GM19468 (cell line): ENCODE measurements at regions not wholly inside any gene's neighbourhood (a gene's known extent, or its start where the extent isn't known, plus 50 kb on each side); places are given as distances from the start of the nearest gene placed in this dataset.

Experiments used
- ATAC-seq: cut with Tn5 transposase; IDR thresholded peaks from one replicate; pipeline ENCODE4 v1.9.1; 2021; ENCODE audit warnings: mild to moderate bottlenecking, moderate library complexity, moderate number of reproducible peaks; ENCODE audit not compliant: unreplicated experiment; ENCODE audit errors: extremely low read depth

DNA sequence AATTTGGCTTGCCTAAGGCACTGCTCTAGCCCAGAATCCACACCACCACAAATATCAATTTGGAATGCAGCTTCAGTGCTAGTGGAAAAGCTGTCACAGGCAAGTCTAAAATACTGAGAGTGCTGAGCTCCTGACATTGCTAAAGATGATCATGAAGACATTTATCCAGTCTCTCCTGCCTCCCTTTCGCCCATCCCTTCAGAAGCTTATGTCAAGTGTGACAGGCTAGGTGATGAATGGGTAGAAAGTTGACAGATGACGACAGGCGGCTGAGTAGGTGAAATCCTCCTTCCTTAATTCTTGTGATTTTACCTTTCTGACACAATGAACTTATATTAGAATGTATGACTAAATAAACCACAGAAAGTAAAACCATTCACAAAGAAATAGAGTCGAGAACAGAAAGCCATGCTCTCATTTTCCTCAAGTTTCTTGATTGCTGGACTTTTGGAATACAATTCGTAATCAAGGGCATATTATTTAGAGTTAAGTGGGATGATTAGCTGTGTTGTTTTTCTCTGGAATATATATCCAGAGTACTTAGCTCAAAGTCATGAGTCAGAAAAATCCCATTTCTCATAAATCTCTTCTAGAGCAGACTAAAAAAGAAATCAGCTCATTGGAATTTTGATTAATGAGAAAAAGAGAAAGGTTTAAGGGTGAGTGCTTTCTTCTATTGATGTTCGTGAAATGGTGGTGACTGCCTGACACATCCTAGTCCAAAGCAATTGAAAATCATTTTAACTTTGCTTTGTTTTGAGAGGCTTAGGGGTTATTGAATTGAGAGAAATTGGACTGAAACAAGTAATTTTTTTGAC lies 1228.2 kb upstream of the CITED2 start:
- no peak for ATAC-seq

GRCh38 chr6:140601021-140601808 lies 1226.8 kb upstream of the CITED2 start:
- no peak for ATAC-seq

DNA sequence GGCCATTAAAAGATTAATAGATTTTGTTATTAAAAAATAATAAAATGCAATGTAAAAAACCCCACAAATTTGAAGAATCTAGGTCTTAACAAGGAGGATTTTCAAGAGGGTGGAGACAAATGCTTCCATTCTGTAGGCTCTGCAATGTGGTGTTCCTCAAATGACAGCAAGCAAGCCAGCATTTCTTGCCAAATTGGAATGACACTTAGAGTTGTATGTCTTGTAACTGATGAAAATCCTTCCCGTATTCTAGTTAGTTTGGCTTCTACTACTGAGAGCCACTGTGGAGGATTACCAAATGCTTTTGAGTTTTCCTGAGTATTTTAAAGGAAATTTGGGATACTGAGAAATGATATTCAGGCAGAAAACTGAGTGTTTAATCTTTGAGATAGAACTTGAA lies 1225.5 kb upstream of the CITED2 start:
- no peak for ATAC-seq

DNA sequence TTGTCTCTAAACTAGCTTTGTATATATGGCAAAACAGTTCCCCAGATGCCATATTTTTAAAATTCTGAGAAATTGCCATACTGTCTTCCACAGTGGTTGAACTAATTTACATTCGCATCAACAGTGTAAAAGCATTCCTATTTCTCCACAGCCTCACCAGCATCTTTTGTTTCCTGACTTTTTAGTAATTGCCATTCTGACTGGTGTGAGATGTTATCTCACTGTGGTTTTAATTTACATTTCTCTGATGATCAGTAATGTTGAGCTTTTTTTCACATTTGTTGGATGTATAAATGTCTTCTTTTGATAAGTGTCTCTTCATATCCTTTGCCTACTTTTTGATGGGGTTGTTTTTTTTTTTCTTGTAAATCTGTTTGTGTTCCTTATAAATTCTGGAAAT lies 1222.7 kb upstream of the CITED2 start:
- no peak for ATAC-seq

DNA sequence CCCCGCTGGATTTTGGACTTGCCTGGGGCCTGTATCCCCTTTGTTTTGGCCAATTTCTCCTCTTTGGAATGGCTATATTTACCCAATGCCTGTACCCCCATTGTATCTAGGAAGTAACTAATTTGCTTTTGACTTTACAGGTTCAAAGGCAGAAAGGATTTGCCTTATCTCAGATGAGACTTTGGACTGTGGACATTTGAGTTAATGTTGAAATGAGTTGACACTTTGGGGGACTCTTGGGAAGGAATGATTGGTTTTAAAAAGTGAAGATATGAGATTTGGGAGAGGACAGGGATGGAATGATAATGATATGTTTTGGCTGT lies 1220.3 kb upstream of the CITED2 start:
- ATAC-seq = no peak

- ATAC-seq = no peak
These were observed 1218.4 kb upstream of the CITED2 start for GRCh38 chr6:140592877-140593276.

- no peak for ATAC-seq
These were observed 1216.2 kb upstream of the CITED2 start for GRCh38 chr6:140590641-140591040.

GRCh38 chr6:140586426-140587061 lies 1212.1 kb upstream of the CITED2 start:
- peak; percentile 35 for ATAC-seq

DNA sequence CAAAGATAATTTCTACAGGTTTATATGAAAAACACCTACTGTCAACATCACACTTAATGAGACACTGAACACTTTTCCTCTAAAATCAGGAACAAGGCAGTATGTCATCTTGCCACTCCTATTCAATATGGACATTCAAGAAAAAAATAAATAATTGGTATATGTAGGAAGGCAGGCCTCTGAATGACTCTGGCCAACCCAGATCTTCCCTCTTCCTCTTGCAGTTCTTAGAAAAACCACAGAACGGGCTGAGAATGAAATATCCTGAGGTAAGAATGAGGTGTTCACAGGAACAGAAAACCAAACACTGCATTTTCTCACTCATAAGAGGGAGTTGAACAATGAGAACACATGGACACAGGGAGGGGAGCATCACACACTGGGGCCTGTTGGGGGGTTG lies 1207.2 kb upstream of the CITED2 start:
- no peak for ATAC-seq

- ATAC-seq = no peak
These were observed 1205.5 kb upstream of the CITED2 start for GRCh38 chr6:140579918-140580317.

GRCh38 chr6:140576004-140576555 lies 1201.6 kb upstream of the CITED2 start:
- no peak for ATAC-seq

- ATAC-seq = no peak
These were observed 1198.4 kb upstream of the CITED2 start for GRCh38 chr6:140572867-140573266.

DNA sequence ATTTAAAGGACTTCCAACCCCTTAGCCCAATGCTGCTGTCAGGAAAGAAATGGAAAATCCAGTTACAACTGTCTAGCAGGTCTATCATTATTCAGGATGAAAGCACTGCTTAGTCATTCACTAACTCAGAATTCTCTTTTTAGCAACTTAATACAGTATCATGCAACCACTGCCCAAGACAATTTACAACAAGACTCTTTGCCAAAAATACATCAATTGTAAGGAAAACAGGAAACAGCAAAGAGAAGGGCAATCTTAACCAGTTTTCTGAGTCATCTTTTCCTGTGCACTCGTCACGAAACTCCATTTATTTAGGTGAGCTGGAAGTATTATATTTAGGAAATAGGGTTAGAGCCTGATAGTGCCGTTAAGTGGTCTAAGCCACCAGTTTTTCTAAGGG lies 1197.7 kb upstream of the CITED2 start:
- no peak for ATAC-seq

GRCh38 chr6:140571145-140571544 lies 1196.7 kb upstream of the CITED2 start:
- no peak for ATAC-seq

DNA sequence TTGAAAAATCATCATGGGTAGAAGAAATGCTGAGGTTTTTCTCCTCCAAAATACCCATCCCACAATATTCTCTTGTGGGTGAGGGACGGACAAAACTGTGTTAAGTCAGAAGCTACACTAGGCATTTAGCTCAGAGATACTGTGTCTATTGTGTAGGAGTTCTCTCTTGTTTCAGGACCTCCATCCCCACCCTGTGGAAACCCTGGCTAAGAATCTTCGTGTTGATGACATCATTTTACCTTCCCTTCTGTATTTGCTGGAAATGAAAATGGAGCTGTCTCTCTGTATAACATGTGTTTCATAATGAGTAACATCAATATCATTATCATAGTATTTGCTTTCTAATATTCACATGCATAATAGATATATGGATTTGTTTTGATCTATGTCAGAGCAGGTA lies 1193.0 kb upstream of the CITED2 start:
- no peak for ATAC-seq

- ATAC-seq = no peak
These were observed 1192.4 kb upstream of the CITED2 start for GRCh38 chr6:140566781-140567277.

- ATAC-seq = no peak
These were observed 1189.3 kb upstream of the CITED2 start for GRCh38 chr6:140563728-140564127.

DNA sequence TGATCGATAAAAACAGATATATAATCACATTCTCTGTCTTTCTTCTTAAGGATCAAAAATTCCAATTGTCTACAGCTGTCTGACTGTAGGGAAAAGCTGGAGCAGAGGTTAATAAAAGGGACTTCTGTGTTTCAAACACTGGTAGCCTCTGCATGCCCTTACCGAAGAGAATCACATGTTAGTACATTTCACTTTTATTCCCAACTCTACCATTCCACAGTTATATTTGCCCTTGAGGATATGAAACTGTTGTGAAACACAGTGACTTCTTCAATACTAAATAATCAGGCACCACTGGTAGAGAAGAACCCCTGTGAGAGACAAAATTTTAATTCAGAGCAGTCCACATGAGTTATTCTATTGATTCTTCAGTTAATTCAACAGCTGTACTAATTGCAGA lies 1187.3 kb upstream of the CITED2 start:
- ATAC-seq = no peak

DNA sequence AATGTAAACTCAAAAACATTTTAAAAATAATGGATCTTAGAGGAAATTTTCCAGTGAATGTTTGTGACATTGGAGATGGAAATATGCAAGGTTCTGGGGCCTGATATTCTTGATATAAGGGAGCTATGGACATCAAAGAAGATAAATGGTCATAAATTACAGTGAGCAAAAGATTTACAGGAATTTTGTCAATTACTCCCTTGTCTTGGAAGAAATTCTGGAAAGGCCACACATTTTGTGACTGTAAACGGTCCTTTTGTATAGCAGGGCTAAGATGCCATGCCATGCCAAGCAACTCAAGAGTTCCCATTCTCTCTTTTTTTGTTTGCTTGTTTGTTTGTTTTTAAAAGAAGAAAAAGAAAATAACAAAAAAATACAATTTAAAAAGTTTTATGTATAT lies 1186.2 kb upstream of the CITED2 start:
- ATAC-seq = no peak

- ATAC-seq = no peak
These were observed 1185.0 kb upstream of the CITED2 start for GRCh38 chr6:140559458-140559857.

GRCh38 chr6:140554421-140554820 lies 1180.0 kb upstream of the CITED2 start:
- ATAC-seq = no peak
